ENCODE measurements at regions not wholly inside any gene's neighbourhood (a gene's known extent, or its start where the extent isn't known, plus 50 kb on each side); places are given as distances from the start of the nearest gene placed in this dataset.

GRCh38 chr7:47715631-47716068 is 133.7 kb upstream of the TNS3 start (continued):
- TF ChIP-seq SATB2 (CRISPR knock-in tag; IDR thresholded peaks at IDR 0.05) = no peak
- no peak; the same call in 1 of the 2 replicates for TF ChIP-seq ZNF816 (CRISPR knock-in tag; IDR thresholded peaks at IDR 0.05; ENCODE audit: borderline replicate concordance)
- no peak for TF ChIP-seq EED (CRISPR knock-in tag; IDR thresholded peaks at IDR 0.05)
- TF ChIP-seq JDP2 (CRISPR knock-in tag; IDR thresholded peaks at IDR 0.05; ENCODE audit: borderline replicate concordance) = no peak
- no peak for TF ChIP-seq ZSCAN30 (CRISPR knock-in tag; IDR thresholded peaks at IDR 0.05)
- TF ChIP-seq SIX1 (CRISPR knock-in tag; IDR thresholded peaks at IDR 0.05; ENCODE audit: borderline replicate concordance) = no peak
- peak; percentile 81; the same call in 1 of the 2 replicates for TF ChIP-seq ZNF276 (CRISPR knock-in tag; IDR thresholded peaks at IDR 0.05; ENCODE audit: low read depth)
- no peak for TF ChIP-seq MYPOP (CRISPR knock-in tag; IDR thresholded peaks at IDR 0.05)
- TF ChIP-seq ZNF331 (CRISPR knock-in tag; IDR thresholded peaks at IDR 0.05) = peak; percentile 64; the same call in 1 of the 2 replicates
- no peak for TF ChIP-seq TBP (CRISPR knock-in tag; IDR thresholded peaks at IDR 0.05)
- TF ChIP-seq ZNF292 (CRISPR knock-in tag; IDR thresholded peaks at IDR 0.05; ENCODE audit: borderline replicate concordance, low read depth) = 0 out of 2 replicates have a peak, but pooled peaks have one; percentile 38
- TF ChIP-seq PHB2 (IDR thresholded peaks at IDR 0.05; ENCODE audit: partially characterized antibody) = no peak
- TF ChIP-seq SP5 (CRISPR knock-in tag; IDR thresholded peaks at IDR 0.05; ENCODE audit: borderline replicate concordance, low read depth) = peak; percentile 85
- TF ChIP-seq ZNF10 (CRISPR knock-in tag; IDR thresholded peaks at IDR 0.05; ENCODE audit: borderline replicate concordance, low read depth) = no peak
- TF ChIP-seq CREBL2 (CRISPR knock-in tag; IDR thresholded peaks at IDR 0.05; ENCODE audit: borderline replicate concordance) = no peak
- no peak for TF ChIP-seq ZNF569 (CRISPR knock-in tag; IDR thresholded peaks at IDR 0.05; ENCODE audit: borderline replicate concordance)
- TF ChIP-seq PITX1 (CRISPR knock-in tag; IDR thresholded peaks at IDR 0.05) = peak; percentile 62
- TF ChIP-seq ZNF350 (CRISPR knock-in tag; IDR thresholded peaks at IDR 0.05; ENCODE audit: borderline replicate concordance, low read depth) = peak; percentile 58; the same call in 1 of the 2 replicates
- TF ChIP-seq EHMT2 (IDR thresholded peaks at IDR 0.05; ENCODE audit: borderline replicate concordance, low read depth, low read length) = peak; percentile 58; the same call in 1 of the 2 replicates
- peak in 1 of 2 experiments; percentile 25; a peak in 1 of 4 replicates for TF ChIP-seq REST (IDR thresholded peaks at IDR 0.05; ENCODE audit: borderline replicate concordance in 1 of 2, low read depth in 1 of 2, low read length in 2 of 2)
- TF ChIP-seq SP140L (CRISPR knock-in tag; IDR thresholded peaks at IDR 0.05; ENCODE audit: borderline replicate concordance) = no peak
- peak; percentile 81 for TF ChIP-seq ZFX (CRISPR knock-in tag; IDR thresholded peaks at IDR 0.05; ENCODE audit: low read depth)
- TF ChIP-seq ZBTB38 (CRISPR knock-in tag; IDR thresholded peaks at IDR 0.05) = peak; percentile 36; the same call in 1 of the 2 replicates
- 0 out of 2 replicates have a peak, but pooled peaks have one; percentile 29 for TF ChIP-seq TSC22D2 (CRISPR knock-in tag; IDR thresholded peaks at IDR 0.05; ENCODE audit: borderline replicate concordance)
- TF ChIP-seq ZNF879 (CRISPR knock-in tag; IDR thresholded peaks at IDR 0.05) = no peak

All from HepG2 (cell line).